GM23338 (cell line): ENCODE measurements at regions not wholly inside any gene's neighbourhood (a gene's known extent, or its start where the extent isn't known, plus 50 kb on each side); places are given as distances from the start of the nearest gene placed in this dataset.

Source experiments
- ATAC-seq: fragments of 200-7000 bp; cut with Tn5 transposase; 3 replicates; pipeline ENCODE4 v1.9.1; 2020
- DNase-seq: peaks from one replicate; pipeline ENCODE4 v3.0.0-alpha.2; 2015; ENCODE audit warnings: low spot score
- H2AFZ ChIP-seq: fragments of 200-600 bp; sonication (generic); 2 replicates; pipeline ENCODE4 v1.8.0; 2016; ENCODE audit warnings: antibody characterized with exemption, mild to moderate bottlenecking, moderate library complexity
- H3F3A ChIP-seq: fragments of 200-600 bp; sonication (generic); replicated peaks from 2 replicates; pipeline ENCODE4 v1.8.0; 2017; ENCODE audit warnings: antibody characterized with exemption, mixed run types, low read depth
- H3K27ac ChIP-seq: fragments of 200-600 bp; sonication (generic); 2 replicates; pipeline ENCODE4 v1.6.1; 2016; ENCODE audit warnings: low read depth
- H3K27me3 ChIP-seq: fragments of 200-600 bp; sonication (generic); 2 replicates; pipeline ENCODE4 v1.8.0; 2016; ENCODE audit warnings: mild to moderate bottlenecking, mixed run types, moderate library complexity; ENCODE audit not compliant: insufficient read depth
- H3K36me3 ChIP-seq: fragments of 200-600 bp; sonication (generic); 2 replicates; pipeline ENCODE4 v1.8.0; 2016; ENCODE audit warnings: mild to moderate bottlenecking; ENCODE audit not compliant: insufficient read depth
- H3K4me1 ChIP-seq: fragments of 200-600 bp; sonication (generic); 2 replicates; pipeline ENCODE4 v1.8.0; 2016; ENCODE audit warnings: mild to moderate bottlenecking, moderate library complexity; ENCODE audit not compliant: insufficient read depth
- H3K4me2 ChIP-seq: fragments of 200-600 bp; sonication (generic); 2 replicates; pipeline ENCODE4 v1.7.1; 2017; ENCODE audit warnings: mixed run types
- H3K4me3 ChIP-seq: fragments of 200-600 bp; sonication (generic); 2 replicates; pipeline ENCODE4 v1.6.1; 2016; ENCODE audit warnings: mixed run types
- H3K79me2 ChIP-seq: fragments of 200-600 bp; sonication (generic); replicated peaks from 2 replicates; pipeline ENCODE4 v1.8.0; 2017; ENCODE audit warnings: mild to moderate bottlenecking; ENCODE audit not compliant: insufficient read depth
- H3K9me2 ChIP-seq: fragments of 200-600 bp; sonication (generic); 2 replicates; pipeline ENCODE4 v1.8.0; 2017; ENCODE audit not compliant: insufficient read depth
- H4K20me1 ChIP-seq: fragments of 200-600 bp; sonication (generic); replicated peaks from 2 replicates; pipeline ENCODE4 v1.8.0; 2017; ENCODE audit warnings: mild to moderate bottlenecking; ENCODE audit not compliant: insufficient read depth
- H3K27ac Mint-ChIP-seq: 2 replicates; pipeline ENCODE4 v1.8.0; 2020; ENCODE audit warnings: inconsistent platforms, mild to moderate bottlenecking, moderate library complexity, mixed read lengths
- H3K27me3 Mint-ChIP-seq: 3 replicates; pipeline ENCODE4 v1.8.0; 2022; ENCODE audit warnings: low read depth, mild to moderate bottlenecking, moderate library complexity, mixed read lengths, inconsistent platforms; ENCODE audit not compliant: insufficient read depth, poor library complexity
- H3K36me3 Mint-ChIP-seq: 3 replicates; pipeline ENCODE4 v1.8.0; 2021; ENCODE audit warnings: low read depth, mild to moderate bottlenecking, inconsistent platforms, moderate library complexity, mixed read lengths
- H3K4me1 Mint-ChIP-seq: 3 replicates; pipeline ENCODE4 v1.8.0; 2020; ENCODE audit warnings: mild to moderate bottlenecking, inconsistent platforms, mixed read lengths
- H3K4me3 Mint-ChIP-seq: 3 replicates; pipeline ENCODE4 v1.8.0; 2021; ENCODE audit warnings: moderate library complexity, mild to moderate bottlenecking, inconsistent platforms, mixed read lengths
- H3K9me3 Mint-ChIP-seq: 3 replicates; pipeline ENCODE4 v1.8.0; 2020; ENCODE audit warnings: moderate library complexity, mild to moderate bottlenecking, inconsistent platforms, mixed read lengths
- CREB1 ChIP-seq: fragments of 250-450 bp; sonication (Bioruptor Pico); IDR thresholded peaks from 2 replicates; pipeline ENCODE4 v1.5.0; 2020; ENCODE audit warnings: low read depth, mild to moderate bottlenecking, moderate library complexity
- CTCF ChIP-seq, 2 experiments: fragments of 200-600 bp in 1 of 2; sonication (generic) in 1 of 2; conservative IDR thresholded peaks; 2 replicates each; pipeline versions ENCODE4 v1.5.1 to v1.6.1; 2016 to 2017; ENCODE audit warnings: antibody characterized with exemption in 2 of 2, low read depth in 2 of 2, mild to moderate bottlenecking in 2 of 2, moderate library complexity in 1 of 2
- ETS1 ChIP-seq: IDR thresholded peaks from 2 replicates; pipeline ENCODE4 v1.6.1; 2016; ENCODE audit warnings: antibody characterized with exemption
- EZH2 ChIP-seq: fragments of 200-600 bp; sonication (generic); IDR thresholded peaks from one replicate; pipeline ENCODE4 v1.8.0; 2017; ENCODE audit warnings: antibody characterized with exemption, mild to moderate bottlenecking, low read depth; ENCODE audit not compliant: unreplicated experiment
- EZH2phosphoT487 ChIP-seq: fragments of 200-600 bp; sonication (generic); IDR thresholded peaks from one replicate; pipeline ENCODE4 v1.8.1; 2018; ENCODE audit warnings: antibody characterized with exemption; ENCODE audit not compliant: unreplicated experiment
- JUNB ChIP-seq: IDR thresholded peaks from one replicate; pipeline ENCODE4 v1.6.1; 2016; ENCODE audit warnings: antibody characterized with exemption; ENCODE audit not compliant: unreplicated experiment
- NANOG ChIP-seq: IDR thresholded peaks from 2 replicates; pipeline ENCODE4 v1.6.1; 2016; ENCODE audit warnings: antibody characterized with exemption, borderline replicate concordance
- POLR2AphosphoS5 ChIP-seq: IDR thresholded peaks from 2 replicates; pipeline ENCODE4 v1.6.1; 2016; ENCODE audit warnings: antibody characterized with exemption, low read depth
- REST ChIP-seq: IDR thresholded peaks from one replicate; pipeline ENCODE4 v1.6.1; 2018; ENCODE audit warnings: antibody characterized with exemption; ENCODE audit not compliant: unreplicated experiment
- STAT1 ChIP-seq: IDR thresholded peaks from one replicate; pipeline ENCODE4 v1.6.1; 2016; ENCODE audit warnings: antibody characterized with exemption; ENCODE audit not compliant: unreplicated experiment
- ZNF114 ChIP-seq: fragments of 250-450 bp; sonication (Bioruptor Pico); IDR thresholded peaks from 2 replicates; pipeline ENCODE4 v1.5.0; 2020; ENCODE audit warnings: mild to moderate bottlenecking, moderate library complexity
- ZNF331 ChIP-seq: fragments of 250-450 bp; sonication (Bioruptor Pico); IDR thresholded peaks from 2 replicates; pipeline ENCODE4 v1.5.0; 2020; ENCODE audit warnings: low read depth, mild to moderate bottlenecking, moderate library complexity
- ZNF462 ChIP-seq: fragments of 250-450 bp; sonication (Bioruptor Pico); IDR thresholded peaks from 2 replicates; pipeline ENCODE4 v1.5.0; 2020; ENCODE audit warnings: mild to moderate bottlenecking, moderate library complexity

- ATAC-seq (no peak), DNase-seq (no peak)
- peaks cover 11% of the 10 kb centered on the region for H3K4me1 ChIP-seq
- H3K79me2 ChIP-seq: no peaks in the 10 kb centered on the region
- no peak overlapping the region for H3K27ac Mint-ChIP-seq
- H3K9me2 ChIP-seq: no peaks in the 10 kb centered on the region; the same call in 1 of the 2 replicates
- TF ChIP-seq CREB1 (CRISPR knock-in tag) (no peak), ETS1 (no peak), STAT1 (no peak), CTCF (conservative IDR thresholded peaks at IDR 0.05; ENCODE audit: low read depth in 2 of 2) (no peak), JUNB (no peak), REST (no peak), EZH2phosphoT487 (no peak), POLR2AphosphoS5 (no peak), ZNF462 (CRISPR knock-in tag) (no peak), ZNF331 (no peak), ZNF114 (CRISPR knock-in tag) (no peak), EZH2 (no peak), NANOG (no peak)
- H3K27ac ChIP-seq: no peak overlapping the region
- H3K27me3 ChIP-seq: no peaks in the 10 kb centered on the region
- peaks cover 9% of the 10 kb centered on the region; the same call in 2 of the 3 replicates for H3K4me1 Mint-ChIP-seq
- H3K4me3 Mint-ChIP-seq: no peak overlapping the region
- no peak overlapping the region for H3K4me2 ChIP-seq
- peaks cover 4% of the 10 kb centered on the region; the same call in 2 of the 3 replicates for H3K36me3 Mint-ChIP-seq
- no peaks in the 10 kb centered on the region for H3F3A ChIP-seq
- no peaks in the 10 kb centered on the region for H4K20me1 ChIP-seq
- H3K4me3 ChIP-seq: no peak overlapping the region
- H3K36me3 ChIP-seq: no peaks in the 10 kb centered on the region
- H2AFZ ChIP-seq: no peak overlapping the region
- H3K27me3 Mint-ChIP-seq: no peaks in the 10 kb centered on the region
- H3K9me3 Mint-ChIP-seq: peaks cover 14% of the 10 kb centered on the region
Measured at GRCh38 chr13:34371108-34371507, 553.2 kb downstream of the RFC3 start.
